Esophagus squamous epithelium (tissue), 4 donors: ENCODE measurements at regions not wholly inside any gene's neighbourhood (a gene's known extent, or its start where the extent isn't known, plus 50 kb on each side); places are given as distances from the start of the nearest gene placed in this dataset.

Source experiments
- CTCF ChIP-seq, 6 experiments: fragments of 450-650 bp in 4 of 6; fragments of 200-600 bp in 2 of 6; sonication (generic) in 2 of 6; IDR thresholded peaks; one replicate each; pipeline ENCODE4 v1.5.1; 2016 to 2019; ENCODE audit warnings: antibody characterized with exemption in 6 of 6, mild to moderate bottlenecking in 4 of 6, moderate library complexity in 4 of 6
- POLR2A ChIP-seq, 4 donors: fragments of 450-650 bp; IDR thresholded peaks; one replicate each; pipeline ENCODE4 v1.6.1; 2017; ENCODE audit warnings: antibody characterized with exemption in 4 of 4, mild to moderate bottlenecking in 4 of 4, moderate library complexity in 3 of 4

GRCh38 chr1:212520299-212520698 is 87.6 kb downstream of the NENF start:
- TF ChIP-seq POLR2A (IDR thresholded peaks at IDR 0.05) (no peak), CTCF (IDR thresholded peaks at IDR 0.05) (no peak)
